CMK (cell line): ENCODE measurements at regions not wholly inside any gene's neighbourhood (a gene's known extent, or its start where the extent isn't known, plus 50 kb on each side); places are given as distances from the start of the nearest gene placed in this dataset.
"Not testable (repeated sequence)": the region's sequence is repeated elsewhere in the genome, so short reads cannot be mapped to it uniquely, and the experiment has no call there.

Source experiments
- DNase-seq: peaks from one replicate; pipeline ENCODE4 v3.0.0-alpha.2; 2010; ENCODE audit warnings: low read depth

DNA sequence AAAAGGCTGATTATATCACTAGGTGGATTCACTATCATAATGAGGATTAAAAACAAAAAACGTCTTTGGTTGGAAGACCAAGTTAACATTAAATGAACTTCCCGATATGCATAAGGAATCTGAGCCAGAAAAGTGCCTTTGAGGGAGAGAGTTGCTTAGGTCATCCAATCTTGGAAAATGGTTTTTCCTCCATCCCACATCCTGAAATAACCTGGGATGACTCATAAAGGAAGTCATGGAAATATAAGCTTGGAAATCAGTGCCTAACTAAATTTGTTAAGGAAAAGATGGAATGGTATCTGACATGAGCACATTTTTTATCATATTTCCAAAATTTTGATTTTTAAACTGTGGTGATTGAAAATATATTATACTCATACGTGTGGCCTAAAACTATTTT is 66.0 kb downstream of the KBTBD8 start:
- no peak for DNase-seq

DNA sequence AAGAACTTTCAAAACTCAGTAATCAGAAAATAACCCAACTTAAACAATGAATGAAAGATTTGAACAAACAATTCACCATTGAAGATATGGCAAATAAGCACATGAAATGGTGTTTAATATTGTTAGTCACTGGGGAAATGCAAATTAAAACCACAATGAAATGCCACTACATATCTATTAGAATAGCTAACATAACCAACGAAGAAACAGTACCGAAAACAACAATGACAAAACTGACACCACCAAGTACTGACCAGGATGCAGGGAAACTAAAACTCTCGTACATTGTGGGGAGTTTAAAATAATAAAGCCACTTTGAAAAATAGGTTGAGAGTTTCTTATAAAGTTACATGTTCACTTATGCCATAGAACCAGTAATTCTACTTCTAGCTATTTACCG is 69.1 kb downstream of the KBTBD8 start:
- no peak for DNase-seq

DNA sequence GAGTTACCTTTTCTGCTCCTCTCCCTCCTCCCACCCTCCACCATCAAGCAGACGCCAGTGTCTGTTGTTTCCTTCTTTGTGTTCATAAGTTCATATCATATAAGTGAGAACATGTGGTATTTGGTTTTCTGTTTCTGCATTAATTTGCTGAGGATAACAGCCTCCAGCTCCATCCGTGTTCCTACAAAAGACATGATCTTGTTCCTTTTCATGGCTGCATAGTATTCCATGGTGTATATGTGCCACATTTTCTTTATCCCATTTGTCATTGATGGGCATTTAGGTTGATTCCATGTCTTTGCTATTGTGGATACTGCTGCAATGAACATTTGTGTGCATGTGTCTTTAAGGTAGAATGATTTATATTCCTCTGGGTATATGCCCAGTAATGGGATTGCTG is 74.5 kb downstream of the KBTBD8 start:
- not testable (repeated sequence) for DNase-seq

DNA sequence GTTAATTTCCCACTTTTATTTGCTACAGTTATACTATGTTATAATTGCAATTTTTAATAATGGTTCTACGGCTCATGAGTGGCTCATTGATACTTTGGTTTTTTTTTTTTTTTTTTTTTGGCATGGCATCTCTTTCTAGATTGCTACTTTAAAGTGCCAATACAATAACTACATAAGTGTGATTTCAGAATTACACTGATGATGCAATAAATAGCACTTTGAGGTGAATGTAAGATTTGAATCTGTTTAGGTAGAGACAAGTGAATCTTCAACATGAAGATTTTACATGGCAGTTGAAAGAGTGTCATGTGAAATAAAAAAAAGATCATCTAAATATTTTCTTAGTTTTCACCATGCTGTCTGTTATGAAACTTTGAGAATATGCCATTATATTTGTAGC is 75.7 kb downstream of the KBTBD8 start:
- DNase-seq, result no peak

DNA sequence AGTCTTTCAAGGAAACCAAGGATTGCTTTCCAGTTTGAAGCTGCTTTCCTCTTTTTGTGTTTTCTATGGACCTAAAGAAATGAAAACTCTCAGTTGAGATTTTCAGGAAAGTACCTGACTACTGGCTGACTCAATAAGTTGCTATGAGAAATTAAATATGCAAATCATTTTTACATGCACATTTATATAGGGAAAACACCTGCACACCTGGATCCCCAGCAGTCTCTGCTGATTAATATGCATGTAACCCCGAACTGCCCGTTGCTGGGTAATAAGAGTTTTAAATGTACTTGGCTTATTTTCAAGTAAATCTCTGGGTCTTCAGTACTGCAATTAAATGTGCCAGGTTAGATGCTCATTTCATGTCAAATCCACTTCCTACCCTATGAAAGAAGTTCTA is 77.2 kb downstream of the KBTBD8 start:
- DNase-seq, result no peak

DNA sequence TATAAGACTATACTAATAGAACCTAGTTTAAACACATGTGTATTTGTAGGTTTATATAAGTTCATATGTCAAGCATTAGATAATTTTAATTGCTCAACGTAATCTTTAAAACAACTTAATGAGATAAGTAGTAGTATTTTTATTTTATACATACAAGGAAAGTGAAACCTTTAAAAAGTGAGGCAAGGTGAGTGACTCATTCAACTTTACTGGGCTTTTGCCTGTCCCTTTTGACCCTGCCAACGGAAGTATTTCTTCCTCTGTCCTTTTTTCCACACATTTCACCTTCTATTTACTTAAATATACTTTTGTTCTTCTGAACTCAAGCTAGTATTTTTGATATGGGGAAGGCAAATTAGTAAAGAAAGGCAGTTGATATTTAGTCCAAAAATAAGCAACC is 78.5 kb downstream of the KBTBD8 start:
- no peak for DNase-seq

DNA sequence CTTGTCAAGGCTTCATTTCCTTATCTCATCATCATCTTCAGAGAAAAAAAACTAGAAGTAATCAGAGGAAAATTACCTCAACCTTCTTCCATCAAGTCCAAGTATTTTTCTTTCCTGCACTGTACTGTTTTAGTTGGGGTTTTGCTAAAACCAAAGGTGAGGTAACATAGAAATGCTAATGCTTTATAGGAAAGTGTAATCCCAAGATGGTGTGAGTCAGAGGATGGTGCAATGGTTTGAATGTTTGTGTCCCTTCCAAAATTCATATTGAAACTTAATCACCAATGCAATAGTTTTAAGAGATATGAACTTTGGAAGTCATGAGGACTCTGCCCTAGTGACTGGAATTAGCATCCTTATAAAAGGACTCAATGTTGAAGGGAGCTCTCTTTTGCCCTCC is 79.5 kb downstream of the KBTBD8 start:
- no peak for DNase-seq

DNA sequence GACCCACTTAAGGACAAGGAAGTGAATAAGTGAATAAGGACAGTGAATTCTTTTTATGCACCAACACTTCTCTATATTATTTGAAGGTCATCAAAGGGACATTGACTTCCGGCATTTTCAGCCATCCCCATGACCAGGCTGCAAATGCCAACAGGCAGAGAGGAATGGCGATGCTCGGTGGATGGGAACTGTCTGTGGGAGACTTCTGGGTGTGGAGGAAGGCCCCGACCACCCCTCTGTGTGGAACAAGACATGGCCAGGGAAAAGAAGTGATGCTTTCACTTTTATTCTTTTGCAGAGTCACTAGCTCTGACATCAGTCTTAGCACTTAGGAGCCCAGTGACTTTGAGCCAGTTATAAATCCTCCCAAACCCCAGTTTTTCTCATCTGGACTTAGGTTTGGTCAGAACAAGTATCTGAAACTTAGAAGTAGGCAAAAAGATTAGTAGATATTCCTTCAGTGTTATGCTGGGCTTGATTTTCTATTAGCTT is 84.5 kb downstream of the KBTBD8 start:
- no peak for DNase-seq

DNA sequence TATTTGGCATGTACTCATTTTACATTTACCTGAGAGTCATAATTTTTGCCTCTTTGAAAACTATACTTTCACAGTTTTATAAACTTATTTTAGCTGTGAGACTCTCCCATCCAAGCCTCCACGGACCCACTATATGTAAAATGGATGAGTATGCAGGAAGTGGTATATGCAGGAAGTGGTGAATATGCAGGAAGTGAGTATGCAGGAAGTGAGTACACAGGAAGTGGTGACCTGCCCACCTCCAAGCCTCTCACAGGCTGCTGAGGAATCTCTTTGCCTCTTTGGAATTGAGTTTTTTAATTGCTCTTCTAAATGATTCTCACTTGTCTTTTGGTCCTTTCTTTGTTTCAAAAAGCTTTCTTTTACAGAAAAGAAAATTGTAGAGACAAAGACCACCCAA is 85.2 kb downstream of the KBTBD8 start:
- DNase-seq, result no peak

DNA sequence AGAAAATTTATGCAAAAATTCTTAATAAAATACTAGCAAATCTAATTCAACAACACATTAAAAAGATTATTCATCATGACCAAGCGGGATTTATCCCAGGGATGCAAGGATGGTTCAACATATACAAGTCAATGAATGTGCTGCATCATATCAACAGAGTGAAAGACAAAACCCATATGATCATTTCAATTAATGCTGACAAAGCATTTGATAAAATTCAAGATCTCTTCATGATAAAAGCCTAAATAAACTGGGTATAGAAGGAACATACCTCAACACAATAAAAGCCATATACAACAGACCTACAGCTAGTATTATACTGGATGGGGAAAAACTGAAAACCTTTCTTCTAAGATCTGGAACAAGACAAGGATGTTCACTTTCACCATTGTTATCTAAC is 89.7 kb downstream of the KBTBD8 start:
- DNase-seq, result no peak

DNA sequence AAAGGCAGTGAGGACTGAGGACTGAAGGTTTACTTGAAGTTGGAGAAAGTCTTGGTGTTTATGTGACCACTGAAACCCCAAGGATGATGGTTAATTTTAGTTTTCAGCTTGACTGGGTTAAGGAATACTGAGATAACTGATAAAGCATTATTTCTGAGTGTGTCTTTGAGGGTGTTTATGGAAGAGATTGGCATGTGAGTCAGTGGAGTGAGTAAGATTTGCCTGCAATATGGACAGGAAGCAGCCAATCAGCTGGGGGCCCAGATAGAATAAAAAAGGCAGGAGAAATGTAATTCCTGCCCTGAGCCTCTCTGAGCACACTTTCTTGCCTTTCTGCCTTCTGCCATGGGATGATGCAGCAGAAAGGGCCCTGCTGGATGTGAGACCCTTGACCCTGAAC is 92.4 kb downstream of the KBTBD8 start:
- DNase-seq, result no peak

DNA sequence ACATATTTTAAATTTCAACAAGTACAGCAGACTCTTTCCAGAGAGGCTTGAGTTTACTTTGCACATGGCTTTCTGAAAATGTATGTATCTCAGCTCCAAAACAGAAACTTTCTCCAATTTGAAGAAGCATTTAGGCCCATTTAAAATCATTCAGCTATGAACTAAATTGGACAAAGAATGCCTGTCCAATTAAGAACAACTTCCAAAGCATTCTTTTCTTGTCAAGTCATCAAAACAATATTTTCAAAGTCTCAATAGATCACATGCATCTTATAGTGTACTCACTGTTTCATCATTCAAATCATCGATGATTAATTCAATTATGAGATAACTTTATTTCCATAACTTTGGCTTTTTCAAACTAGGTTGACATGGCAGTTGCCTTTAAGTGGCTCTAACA is 95.2 kb downstream of the KBTBD8 start:
- DNase-seq, result no peak

DNA sequence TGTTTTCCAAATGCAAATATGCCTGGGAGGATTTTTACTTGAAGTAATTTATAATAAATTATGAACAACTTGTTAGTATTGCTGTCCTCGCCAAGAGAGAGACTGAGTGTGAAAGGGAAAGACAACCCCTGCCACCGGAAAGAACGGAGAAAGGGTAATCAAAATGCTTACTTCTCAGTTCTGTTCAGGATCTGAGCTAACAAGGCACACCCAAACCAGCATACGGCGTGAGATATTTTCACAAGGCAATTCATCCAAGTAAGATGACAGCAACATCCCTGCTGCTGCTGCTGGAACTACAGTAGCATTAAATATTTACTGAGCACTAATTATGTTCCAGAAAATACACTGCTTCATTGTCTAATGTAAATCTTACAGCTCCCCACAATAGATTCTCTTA is 96.1 kb downstream of the KBTBD8 start:
- no peak for DNase-seq

DNA sequence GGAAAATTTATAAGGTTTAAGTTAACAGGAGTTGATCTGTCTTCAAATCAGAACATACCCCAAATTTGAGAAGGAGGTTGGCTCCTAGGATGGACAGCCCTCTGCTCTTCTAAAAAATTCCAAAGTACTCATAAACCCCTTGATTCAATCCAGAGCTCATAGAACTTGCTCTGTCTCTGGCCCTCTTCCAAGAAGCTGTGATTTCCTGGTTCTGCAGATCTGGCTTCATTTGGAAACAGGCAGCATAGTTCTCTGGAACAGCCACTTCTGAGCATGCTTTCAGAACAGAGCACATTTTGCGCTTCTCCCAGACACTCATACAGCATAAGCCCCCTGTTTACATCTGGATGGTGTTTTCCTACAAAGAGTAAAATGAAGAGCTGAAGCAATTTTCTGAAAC is 96.7 kb downstream of the KBTBD8 start:
- DNase-seq, result no peak

DNA sequence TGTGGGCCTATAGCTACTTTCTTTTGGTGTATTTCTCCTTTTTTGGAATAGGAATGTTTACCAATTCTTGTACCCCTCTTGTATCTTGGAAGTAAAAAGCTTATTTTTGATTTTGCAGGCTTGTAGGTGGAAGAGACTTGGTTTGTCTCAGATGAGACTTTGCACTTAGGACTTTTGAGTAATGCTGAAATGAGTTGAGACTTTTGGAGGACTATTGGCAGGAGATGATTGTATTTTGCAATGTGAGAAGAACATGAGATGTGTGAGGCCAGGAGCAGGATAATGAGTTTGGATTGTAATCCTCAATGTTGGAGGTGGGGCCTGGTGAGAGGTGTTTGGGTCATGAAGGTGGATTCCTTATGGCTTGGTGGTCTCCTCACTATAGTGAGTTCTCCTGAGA is 106.3 kb downstream of the KBTBD8 start:
- no peak for DNase-seq

DNA sequence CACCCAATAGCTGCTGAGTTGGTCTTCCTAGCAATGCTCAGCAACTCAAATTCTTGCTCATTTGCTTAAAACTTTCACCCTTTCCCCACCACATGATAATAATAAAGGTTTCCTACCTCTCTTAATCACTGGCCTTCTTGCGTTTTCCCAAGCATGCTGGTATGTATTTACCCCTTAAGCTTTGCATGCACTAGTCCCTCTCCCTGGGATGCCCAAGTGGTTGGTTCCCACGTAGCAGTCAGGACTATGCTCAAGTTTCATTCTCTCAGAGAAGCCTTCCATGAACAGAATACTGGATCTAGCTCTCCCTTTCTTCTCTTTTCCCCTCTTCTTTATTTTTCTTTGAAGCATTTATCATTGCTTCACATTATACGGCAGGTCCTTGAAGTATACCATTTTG is 108.8 kb downstream of the KBTBD8 start:
- DNase-seq, result no peak

DNA sequence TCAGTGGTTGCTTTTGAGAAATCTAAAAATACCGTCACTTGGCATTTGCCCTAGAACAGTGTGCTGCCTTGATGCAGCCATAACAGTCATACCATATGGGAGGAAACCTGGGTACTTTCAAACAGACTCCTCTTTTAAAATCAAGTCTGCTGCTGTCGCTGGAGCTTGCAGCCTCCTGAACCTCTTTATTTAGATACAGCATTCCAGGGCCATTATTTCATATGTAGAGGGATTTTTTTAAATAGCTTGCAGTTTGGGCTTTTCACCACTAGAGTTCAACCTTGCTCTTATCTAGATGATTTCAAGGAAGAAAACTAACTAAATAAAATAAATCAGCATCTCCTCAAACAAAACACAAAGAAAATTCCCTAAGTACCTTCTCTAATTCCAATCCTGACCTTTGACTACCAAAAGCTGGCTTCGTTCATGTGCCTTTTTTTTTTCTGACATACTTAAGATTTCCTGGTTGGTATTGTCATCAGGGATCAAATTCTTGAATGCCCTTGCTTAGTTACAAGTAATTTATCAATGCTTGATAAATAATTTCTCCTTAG is 111.6 kb downstream of the KBTBD8 start:
- no peak for DNase-seq

DNA sequence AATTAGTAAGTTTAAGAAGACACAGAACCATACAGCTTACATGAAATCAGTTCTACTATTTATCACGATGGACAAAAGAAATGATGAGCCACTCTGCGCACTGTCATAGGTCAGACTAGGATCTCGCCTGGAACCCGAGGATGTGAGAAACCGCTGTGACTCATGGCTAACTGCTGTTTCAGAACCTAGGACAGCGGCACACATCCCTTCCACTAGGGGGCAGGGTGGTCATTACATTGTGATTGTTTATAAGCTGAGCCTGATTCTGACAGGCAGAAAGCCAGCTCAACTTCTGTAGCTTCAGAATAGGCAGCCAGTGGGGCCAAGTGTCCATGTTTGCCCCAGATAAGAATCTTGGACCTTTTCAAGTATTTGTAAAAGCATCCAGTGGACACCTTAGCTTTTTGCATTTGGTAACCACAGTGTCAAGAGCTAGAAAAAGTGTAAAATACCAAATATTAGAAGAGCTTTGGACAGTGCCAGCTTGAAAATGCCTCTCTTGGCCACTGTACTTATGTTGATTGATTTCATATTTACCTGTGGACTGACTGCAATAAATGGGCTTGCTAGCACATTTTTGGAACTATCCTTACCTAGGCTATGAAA is 115.8 kb downstream of the KBTBD8 start:
- DNase-seq, result peak; percentile 29

DNA sequence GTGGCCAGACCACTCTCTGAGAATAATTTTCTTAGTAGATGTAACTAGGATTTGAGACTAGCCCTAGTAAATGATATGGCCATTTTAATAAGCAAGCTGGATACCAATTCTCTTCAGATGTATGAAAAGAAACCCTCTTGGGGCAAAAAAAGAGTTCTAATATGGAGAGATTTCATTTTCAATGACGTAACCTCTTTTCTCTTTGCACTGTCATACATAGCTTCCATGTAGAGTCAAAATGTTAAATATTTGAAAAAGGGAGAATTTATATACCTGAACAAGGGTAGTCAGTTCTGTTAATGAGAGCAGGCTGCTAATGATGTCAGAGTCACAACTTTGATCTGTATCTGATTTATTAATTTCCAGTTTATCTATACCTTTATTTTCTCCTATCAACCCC is 120.0 kb downstream of the KBTBD8 start:
- DNase-seq, result no peak

DNA sequence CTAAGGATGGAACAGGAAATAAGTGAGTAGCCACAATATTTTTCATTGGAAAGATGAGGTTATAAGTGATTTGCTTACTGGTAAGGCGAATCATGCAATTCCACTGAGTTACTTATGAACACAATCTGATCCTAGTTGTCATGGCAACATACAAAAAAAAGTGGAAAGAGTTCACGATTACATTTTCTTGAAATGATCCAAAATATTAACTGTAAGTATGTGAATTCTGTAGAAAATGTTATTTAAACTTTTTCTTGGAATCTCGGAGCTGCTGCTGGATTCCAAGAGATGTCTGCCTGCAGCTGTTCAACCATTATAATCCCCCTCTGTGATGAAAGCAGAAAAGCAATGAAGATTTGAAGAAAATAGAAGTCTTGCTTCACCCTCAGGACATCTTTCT is 120.5 kb downstream of the KBTBD8 start:
- DNase-seq, result no peak

DNA sequence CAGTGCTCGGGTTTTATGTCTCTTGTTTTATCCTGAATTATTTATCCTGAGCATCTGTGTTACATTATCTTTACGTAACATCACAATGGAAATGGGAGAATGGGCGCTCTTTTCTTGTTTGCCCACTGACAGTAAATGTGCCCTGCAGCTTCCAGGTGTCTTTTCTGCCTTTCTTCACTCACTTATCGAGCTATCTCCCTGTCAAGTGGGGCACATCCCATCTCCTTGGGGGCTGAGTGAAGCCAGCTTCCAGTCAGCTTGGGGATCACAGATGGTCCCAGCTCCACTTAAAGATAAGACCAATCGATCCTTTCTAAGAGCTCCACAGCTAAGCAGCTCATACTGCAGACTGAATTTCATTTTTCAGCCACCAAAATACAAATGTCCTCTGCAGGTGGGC is 125.8 kb downstream of the KBTBD8 start:
- DNase-seq, result no peak

DNA sequence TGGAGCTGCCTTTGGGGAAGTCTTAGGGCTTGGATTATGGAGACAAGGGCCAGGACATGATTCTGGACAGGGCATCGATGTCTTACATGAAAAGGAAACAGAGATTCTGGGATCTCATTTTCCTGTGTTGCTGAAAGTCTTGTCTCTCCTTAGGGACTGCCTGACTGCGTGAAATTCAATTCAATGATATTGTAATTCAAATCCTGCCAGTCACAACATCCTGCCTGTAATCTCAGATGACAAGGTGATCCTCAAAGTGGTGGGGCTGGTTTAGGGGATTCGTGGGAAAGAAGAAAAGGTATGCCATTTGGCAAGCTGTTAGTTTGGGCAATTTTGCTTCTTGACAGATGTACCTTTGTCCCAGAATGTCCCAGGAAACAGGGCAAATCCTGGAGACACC is 129.1 kb downstream of the KBTBD8 start:
- DNase-seq, result no peak

DNA sequence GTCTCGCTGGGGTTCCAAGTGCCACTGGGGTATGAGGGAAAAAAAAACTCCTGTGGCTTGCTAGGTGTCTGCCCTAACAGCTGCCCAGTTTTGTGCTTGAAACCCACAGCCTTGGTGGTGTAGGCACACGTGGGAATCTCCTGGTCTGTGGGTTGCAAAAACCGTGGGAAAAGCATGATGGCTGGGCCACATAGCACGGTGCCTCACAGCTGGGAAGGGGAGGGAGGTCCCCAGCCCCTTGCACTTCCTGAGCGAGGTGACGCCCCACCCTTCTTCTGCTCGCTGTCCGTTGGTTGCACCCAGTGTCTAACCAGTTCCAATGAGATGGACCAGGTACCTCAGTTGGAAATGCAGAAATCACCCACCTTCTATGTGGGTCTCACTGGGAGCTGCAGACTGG is 144.3 kb downstream of the KBTBD8 start:
- no peak for DNase-seq

DNA sequence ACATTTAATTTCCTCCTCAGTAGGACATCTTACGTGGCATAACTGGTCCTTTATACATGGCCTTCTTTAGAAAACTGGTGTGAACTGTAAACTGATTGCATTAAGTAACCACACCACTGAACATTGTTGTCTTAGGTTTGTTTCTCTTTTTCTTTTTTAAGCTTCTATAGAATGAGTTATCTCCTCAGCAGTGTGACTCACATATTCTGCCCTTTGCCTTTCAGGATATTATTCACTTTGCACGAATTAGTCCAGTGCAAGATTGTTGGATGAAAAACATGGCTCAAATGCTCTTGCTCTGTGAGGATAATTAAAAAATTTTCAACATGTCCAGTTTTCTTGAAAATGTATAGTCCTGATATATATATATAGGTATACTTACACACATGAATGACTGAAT is 147.6 kb downstream of the KBTBD8 start:
- no peak for DNase-seq

DNA sequence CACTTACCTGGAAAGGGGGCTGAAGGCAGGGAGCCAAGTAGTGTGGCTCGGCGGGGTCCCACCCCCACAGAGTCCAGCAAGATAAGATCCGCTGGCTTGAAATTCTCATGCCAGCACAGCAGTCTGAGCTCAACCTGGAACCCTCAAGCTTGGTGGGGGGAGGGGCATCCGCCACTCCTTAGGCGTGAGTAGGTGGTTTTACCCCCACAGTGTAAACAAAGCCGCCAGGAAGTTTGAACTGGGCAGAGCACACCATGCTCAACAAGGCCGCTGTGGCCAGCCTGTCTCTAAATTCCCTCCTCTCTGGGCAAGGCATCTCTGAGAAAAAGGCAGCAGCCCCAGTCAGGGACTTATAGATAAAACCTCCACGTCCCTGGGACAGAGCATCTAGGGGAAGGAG is 156.3 kb downstream of the KBTBD8 start:
- no peak for DNase-seq
